GM18502 (cell line): ENCODE measurements at regions not wholly inside any gene's neighbourhood (a gene's known extent, or its start where the extent isn't known, plus 50 kb on each side); places are given as distances from the start of the nearest gene placed in this dataset.

Source experiments
- ATAC-seq: cut with Tn5 transposase; IDR thresholded peaks from one replicate; pipeline ENCODE4 v1.9.1; 2021; ENCODE audit warnings: mild to moderate bottlenecking; ENCODE audit not compliant: unreplicated experiment, poor library complexity

DNA sequence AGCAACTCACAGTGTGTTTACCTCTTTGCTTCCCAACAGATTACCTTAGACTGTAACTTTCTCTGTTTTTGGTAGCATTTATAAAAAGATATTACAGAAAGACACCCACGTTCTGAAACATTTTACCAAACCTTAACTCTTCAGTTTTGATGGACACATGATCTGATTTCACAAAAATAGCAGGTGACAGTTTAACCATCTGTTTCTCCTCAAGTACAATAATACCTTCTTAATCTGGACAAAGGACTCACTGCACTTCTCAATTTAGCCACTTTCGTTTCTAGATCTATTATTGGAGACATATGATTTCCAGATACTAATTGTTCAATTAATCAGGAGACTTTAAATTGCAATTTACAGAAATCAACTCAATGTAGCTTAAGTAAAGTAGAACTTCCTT, 703.8 kb upstream of the KIF2B start:
- ATAC-seq: no peak

DNA sequence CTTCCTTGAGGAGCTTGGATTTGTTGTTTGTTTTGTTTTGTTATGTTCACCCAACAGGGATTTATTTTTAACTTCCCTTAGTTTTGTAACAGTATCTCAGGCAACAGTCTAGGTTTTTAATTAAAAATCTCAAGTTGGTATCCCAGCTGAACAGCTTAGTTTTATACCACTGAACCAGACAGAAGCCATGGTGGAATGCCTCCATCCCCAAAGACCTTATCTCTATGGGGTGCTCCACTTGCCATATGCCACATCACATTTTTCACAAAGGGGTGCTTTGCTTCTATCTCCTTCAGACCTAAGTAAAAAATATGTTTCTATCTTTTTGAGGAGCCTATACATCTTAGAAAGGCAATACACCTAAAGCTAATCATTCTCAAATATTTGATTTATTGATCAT, 715.8 kb upstream of the KIF2B start:
- no peak for ATAC-seq

DNA sequence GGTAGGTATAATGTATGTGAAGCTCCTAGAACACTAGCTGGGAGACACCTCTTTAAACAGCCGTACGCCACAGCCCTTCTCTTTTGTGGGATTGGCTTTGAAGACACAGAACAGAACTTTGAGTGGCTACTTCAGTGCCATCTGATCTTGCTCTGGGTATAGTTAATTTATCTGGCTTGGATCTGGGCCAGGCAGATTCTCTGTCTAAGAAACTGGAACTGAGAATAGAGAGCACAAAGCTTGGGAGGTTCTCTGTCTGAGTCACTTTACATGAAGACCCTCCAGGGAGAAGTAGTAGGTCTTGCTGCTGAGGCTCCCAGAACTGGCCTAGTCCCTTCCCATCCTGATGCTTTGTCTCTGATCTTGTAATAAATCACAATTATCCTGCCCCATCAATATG, 721.0 kb upstream of the KIF2B start:
- no peak for ATAC-seq

DNA sequence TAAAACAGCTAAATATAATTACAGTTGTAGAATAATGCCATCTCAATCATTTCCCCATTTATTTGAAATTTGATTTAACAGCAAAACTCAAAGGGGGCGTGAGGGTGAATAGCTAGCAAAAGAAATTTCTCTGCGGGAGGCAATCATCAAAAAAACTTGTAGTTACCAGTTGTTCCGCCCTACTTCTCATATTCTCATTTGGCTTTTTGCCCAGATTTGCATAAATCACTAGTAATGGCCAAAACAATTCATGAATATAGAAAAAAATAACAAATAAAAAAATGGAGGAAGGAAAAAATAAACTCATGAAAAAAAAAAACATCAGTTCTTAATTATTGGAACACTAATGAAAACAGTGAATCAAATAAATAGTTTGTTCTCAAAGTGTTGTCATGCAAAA, 722.6 kb upstream of the KIF2B start:
- no peak for ATAC-seq

DNA sequence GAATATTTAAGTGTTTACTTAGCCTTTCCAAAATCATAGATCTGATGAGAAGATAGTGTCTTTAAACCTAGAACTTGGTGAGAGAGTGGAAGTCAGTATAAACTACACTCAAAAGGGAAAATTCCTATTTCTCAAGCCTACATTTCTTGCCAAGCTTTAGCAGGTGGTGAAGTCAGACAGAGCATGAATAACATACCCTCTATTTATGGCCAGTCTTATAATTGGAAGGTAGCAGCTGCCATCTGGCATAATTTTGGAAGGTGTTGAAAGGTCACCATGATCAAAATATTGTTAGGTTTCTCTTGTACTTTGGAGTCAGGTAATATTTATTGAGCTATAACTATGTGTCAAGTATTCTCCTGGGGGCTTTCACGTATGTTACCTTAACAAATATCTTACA, 729.3 kb upstream of the KIF2B start:
- no peak for ATAC-seq

DNA sequence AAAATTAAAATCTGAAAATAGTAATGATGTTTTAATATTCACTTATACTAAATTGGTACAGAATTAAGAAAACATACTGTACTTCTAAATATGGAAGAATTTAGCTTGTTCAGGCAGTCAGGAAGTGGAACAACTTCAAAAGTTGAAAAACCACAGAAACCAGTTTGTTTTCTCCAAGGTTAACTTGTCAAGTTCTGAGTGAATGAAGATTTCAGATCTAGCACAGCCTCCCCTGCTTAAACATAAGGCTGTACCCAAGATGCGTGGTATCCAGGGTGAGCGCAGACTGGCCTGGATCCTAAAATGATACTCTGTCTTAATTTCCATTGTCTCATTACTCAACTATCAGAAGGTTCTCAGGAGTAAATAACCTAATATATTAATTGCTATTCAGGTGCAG, 730.7 kb upstream of the KIF2B start:
- no peak for ATAC-seq

DNA sequence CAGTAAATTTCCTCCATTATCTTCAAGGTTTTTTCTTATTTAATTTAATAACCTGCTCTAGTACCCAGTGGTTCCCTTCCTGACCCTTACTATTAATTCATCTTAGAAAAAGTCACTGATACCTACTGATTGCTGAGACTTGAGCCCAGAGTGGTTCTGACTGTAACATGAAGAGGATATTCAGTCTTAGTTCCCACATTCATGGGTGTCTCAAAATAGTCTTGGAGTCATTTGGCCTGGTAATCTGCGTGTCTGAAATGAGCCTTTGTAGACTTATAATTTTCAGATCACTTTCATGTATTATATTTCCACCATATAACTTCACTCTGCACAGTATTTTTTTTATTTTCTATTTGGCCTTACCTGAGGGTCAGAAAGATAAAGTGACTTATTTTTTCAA, 732.0 kb upstream of the KIF2B start:
- ATAC-seq: no peak

DNA sequence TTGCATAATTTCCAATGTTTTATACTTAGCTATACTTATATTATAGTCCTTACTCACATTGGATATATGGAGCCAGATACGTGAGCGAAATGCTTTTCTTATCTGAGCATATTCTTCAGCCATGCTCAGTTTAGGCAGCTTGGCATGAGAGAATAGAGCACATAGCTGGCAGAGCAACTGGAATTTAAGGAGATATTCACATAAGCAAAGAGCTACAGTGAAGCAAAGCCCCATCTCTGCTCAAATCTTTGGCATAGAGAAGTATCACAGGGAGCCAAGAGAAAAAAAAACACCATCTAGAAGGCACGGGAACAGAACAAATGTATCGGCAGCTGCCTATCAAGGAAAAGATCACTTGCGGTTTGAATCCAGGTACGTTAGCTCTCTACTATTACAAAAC, 734.2 kb upstream of the KIF2B start:
- ATAC-seq: no peak

DNA sequence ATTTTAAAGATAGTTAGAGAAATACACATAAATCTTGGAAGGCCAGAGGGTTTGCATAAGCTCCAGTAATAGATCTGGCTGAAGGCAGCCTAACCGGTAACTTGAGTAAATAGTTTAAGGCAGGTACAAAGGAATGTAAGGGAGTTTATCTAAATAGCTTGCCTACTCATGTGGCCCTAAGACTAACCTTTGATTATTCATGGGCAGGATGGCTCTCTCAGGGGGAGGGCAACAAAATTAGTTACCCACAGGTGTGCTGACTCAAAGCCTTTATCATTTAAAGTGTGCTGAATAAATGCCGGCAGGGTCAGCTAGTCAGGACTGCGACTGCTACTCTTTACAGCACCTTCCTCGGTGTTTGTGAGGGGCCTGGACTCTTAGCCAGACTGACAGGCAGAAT, 761.3 kb upstream of the KIF2B start:
- ATAC-seq: no peak

DNA sequence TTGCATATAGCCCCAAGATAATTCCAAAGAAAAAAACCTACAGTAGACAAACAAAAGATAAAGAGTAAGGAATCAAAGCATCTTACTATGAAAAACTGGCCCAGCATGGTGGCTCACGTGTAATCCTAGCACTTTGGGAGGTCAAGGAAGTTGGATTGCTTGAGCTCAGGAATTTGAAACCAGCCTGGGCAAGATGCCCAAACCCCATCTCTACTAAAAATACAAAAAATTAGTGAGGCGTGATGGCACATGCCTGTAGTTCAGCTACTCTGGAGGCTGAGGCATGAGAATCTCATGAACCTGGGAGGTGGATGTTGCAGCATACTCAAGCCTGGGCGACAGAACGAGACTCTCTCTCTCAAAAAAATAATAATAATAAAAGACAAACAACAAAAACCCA, 764.7 kb upstream of the KIF2B start:
- no peak for ATAC-seq

DNA sequence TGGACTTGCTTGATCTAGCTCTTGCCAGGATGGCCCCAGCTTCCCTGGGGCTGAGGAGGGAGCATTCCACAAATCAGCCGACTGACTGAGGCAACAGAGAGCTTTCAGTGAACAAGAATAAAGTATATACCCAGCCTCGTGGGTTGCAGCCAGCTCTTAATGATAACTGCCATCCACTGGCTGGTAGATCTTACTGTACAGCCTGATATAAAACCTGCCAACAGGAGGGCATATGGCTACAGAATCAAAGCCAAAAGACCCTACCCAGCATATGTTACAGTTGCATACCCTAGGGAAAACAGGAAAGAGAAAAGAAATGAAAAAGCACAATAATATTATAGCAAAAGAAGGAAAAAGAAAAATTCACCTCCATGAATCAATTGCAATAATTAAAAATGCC, 775.9 kb upstream of the KIF2B start:
- no peak for ATAC-seq

DNA sequence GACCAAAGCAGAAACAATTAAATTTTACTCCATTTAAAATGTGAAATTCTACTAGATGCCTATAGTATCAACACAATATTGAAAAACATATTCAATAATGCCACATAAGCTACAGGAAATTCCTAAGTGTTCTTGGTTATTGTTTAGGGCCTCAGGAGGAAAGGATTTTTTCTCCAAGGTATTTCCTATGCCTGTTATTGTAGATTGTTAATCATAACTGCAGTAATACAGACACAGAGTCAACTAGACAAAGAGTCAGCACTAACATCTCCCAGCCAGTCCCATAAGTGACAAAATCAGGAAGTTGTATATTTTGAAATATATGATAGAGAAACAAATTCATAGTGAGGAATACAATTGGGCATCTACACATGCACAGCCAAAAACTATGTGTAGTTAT, 782.7 kb upstream of the KIF2B start:
- no peak for ATAC-seq

DNA sequence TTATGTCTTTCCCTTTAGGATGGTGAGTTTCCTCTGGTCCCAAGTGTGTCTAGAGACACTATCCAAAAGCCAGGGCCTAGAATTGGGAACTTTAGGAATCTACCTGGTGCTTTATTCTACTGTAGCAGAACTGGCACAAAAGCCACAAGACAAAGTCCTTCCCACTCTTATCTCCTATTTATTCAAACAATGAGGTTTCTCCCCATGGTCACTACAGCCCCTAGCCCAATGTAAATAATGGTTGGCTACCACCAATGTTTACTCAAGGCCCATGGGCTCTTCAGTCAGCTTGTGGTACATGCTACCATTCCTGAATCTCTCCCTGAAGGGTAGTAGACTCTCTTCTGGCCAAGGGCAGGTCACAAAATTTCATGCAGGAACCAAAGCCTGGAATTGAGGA, 789.4 kb upstream of the KIF2B start:
- ATAC-seq: no peak

DNA sequence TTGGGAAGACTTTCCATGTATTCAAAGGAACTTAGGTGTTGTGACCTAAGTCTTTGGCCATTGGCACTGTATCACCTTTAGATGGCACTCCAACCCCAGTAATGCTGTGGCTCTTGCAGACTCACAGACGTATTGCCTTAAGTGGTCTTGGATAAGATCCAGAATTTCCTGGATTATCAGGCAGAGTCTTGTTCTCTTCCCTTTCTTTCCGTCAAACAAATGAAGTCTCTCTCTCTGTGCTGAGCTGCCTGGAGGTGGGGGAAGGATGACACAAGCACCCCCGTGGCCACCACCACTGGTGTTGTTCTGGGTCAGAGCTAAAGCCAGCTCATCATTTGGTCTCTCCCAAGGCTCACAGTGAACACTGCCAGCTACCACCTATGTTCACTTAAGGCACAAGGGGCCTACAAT, 789.9 kb upstream of the KIF2B start:
- no peak for ATAC-seq

DNA sequence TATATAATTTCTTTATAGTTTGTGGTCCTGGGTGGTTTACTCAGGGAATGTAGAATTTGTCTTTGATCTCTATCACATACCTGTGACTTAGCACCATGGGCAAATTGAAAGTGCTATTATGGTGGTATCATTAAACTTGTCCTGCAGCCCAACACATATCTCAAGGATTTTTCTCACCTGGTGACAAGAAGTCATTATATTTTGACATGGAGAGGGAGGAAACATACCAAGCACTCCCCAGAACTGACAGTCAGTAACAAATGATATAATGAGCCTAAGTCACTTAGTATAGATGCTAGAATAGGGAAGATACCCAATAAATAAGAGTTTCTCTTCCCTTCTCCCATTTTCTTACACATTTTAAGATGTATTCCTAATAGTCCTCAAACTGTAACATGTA, 805.5 kb upstream of the KIF2B start:
- no peak for ATAC-seq

DNA sequence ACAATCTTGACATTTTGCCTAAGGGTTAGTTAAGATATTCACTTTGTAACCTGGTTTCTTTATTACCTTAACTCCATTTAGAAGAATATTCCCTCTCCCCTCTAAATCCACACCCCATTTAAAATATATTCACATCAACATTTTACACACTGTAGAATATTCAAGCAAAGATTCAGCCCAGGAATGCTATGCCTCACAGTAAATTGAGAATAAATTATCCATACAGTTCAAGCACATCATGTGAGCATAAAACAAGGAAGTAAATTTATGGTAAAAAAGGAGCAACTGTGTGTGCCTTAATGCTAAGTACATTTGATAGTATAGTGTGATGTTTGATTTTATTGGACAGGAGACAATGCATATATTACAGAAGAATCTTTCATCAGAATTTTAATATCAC, 806.6 kb upstream of the KIF2B start:
- no peak for ATAC-seq

DNA sequence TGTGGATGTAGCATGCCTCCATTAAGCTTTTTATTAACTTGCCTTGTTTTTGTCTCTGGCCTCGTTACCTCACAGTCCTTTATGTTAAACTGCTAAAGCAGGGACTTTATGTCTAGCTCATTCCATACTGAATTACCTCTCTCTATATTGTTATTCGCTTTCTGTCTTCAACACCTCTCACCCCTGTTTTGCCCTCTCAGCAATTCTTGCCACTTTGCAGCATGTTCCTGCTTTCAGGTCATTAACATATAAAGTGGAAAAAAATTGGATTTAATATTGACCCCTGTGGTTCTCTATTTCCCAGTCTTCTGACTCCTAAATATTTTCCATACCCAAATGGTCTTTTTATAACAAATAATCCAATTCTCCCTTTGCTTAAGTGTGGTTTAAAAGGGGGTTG, 810.4 kb upstream of the KIF2B start:
- no peak for ATAC-seq

DNA sequence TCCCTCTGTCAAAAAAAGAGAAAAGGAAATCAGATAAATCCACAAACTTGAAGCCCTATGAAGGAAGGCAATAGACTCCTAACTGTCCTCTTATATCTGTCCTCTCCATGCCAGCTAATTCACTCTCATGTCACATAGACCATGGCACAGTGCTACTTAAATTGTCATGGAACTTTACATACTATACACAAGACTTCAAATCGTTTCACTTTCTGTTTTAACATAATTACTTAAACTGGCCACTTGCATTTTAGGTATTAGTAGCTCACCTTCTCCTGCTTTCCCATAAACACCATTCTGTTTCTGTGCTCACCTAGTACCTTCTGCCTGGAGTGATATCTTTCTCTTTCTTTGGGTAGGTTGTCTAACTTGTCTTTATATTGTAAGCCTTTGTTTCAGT, 816.7 kb upstream of the KIF2B start:
- ATAC-seq: no peak

DNA sequence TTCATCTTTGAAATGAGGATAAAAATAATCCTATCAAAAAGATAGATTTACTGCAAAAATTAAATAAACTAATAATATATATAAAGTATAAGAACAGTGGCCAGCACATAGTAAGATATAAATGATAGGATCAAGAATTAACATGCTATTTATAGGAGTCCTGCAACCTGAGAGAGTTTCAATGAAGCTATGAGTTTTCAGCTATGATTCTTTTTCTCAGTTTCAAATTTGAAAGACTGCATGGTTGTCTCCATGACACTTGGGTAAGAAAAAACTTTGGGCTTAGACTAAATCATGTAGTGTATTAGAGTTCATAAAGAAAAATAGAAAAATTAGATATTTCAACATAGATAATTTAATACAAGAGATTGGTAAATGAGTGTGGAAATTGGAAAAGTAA, 817.8 kb upstream of the KIF2B start:
- no peak for ATAC-seq

DNA sequence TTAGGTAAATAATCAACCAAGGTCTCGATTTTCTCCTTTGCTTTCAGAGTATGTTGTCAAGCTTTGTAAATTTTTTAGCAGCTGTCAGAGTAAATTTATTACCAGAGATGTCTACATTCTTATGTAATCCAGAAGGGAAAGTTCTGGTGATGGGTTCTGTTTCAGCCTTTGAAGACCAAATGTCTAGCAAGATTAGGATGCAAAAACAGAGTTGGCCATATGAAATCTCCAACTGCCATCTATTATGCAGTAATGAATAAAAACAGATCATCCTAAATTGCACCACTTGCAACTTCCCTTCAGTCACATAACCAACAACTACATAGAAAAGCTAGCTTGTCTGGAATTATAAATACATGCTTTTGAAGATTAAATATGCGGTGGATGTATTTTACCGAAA, 826.8 kb upstream of the KIF2B start:
- ATAC-seq: no peak

DNA sequence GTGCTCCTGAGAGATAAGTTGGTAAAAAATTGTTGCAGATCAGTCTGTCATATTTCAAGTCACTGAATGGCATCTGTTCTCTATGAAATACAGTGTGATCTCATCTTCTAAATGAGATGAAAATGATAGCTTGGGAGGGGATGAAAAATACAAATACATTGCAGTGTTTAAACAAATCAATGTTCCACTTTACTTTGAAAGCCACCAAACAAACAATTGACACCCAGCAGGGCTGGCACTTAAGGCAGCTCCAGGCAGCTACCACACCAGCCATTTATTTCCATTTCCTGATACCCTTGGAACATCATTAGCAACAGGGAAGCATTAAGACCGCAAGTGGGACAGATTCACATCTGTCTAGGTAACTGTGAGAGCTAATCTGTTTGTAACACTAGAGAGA, 827.6 kb upstream of the KIF2B start:
- ATAC-seq: no peak

DNA sequence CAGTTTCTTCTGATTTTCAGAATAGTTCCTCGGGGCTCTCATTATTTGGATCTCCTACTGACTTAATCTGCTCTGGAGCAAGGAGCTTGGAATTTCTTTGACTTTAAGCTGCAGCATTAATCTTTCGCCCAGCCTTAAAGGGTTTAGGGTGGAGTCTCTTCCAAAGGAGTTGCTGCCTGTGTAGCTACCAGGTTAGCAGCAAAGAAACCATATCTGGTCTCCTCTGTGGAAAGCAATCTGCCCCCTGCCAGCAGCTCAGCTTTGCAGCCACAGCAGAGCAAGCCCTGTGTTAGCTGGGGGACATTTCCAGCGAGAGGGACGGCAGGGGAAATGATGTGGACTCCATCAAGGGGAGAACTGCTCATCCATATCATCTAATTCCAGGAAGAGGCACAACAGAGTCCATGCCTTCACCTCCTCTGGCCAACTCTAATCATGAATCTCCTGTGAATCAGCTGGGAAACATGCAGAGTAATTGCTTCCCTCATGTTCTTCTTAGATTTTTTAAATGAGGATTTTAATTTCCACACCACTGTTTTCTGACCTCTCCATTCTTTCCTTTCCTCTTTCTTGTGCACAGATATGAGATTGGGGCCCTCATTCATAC, 827.6 kb upstream of the CA10 start:
- no peak for ATAC-seq

DNA sequence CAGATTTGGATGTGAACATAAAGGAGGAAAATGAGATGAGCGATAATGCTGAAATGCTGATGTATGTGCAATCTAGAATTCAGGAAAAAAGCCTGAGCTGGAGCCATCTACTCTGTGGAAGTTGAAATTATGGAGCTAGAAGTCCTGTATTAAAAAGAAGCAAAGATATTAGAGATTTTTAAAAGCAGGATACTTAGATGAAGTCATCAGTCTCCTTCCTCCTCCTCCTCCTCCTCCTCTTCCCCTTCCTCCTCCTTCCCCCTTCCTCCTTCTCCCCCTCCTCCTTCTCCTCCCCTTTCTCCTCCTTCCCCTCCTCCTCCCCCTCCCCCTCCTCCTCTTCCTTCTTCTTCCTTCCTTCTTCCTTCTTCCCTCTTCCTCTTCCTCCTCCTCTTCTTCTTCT, 823.8 kb upstream of the CA10 start:
- no peak for ATAC-seq
